A549 (cell line): ENCODE measurements at regions not wholly inside any gene's neighbourhood (a gene's known extent, or its start where the extent isn't known, plus 50 kb on each side); places are given as distances from the start of the nearest gene placed in this dataset.
"Not testable (repeated sequence)": the region's sequence is repeated elsewhere in the genome, so short reads cannot be mapped to it uniquely, and the experiment has no call there.

Experiments used
- ATAC-seq, 2 experiments: fragments of 200-7000 bp in 1 of 2; fragments of >200 bp in 1 of 2; cut with Nextera tagmentation in 1 of 2; cut with Tn5 transposase in 1 of 2; 3 replicates each; pipeline versions ENCODE4 v1.8.0 to v1.9.1; 2018 to 2020; ENCODE audit warnings: mild to moderate bottlenecking in 1 of 2, moderate library complexity in 1 of 2
- CTCF ChIA-PET: fragments of 300-600 bp; sonication (Branson Sonifier 250); formaldehyde crosslinking; extraction: SDS; loops from one replicate; lab custom pipeline; 2021; ENCODE audit warnings: antibody characterized with exemption, inconsistent platforms; lab: Yijun Ruan, JAX
- POLR2A ChIA-PET: fragments of 350-600 bp; formaldehyde crosslinking; extraction: SDS; loops from one replicate; lab custom pipeline; 2021; ENCODE audit warnings: antibody characterized with exemption, inconsistent platforms; lab: Yijun Ruan, JAX
- DNase-seq, 2 experiments: peaks; one replicate each; pipeline versions ENCODE4 v3.0.0 to v3.0.0-alpha.2; 2011 to 2016; ENCODE audit warnings: low read depth in 1 of 2, low spot score in 1 of 2
- FAIRE-seq: peaks from 2 replicates; lab custom pipeline; 2011; peaks lifted over from hg19 to GRCh38; lab: Jason Lieb, UNC
- H3K27ac ChIP-seq, 2 experiments: fragments of >200 bp; sonication (Bioruptor Twin); formaldehyde crosslinking; 3 replicates each; pipeline ENCODE4 v1.5.1; 2016 to 2017
- H3K4me1 ChIP-seq: fragments of >200 bp; sonication (Bioruptor Twin); formaldehyde crosslinking; 3 replicates; pipeline ENCODE4 v1.6.1; 2016
- H3K4me2 ChIP-seq: fragments of >200 bp; sonication (Bioruptor Twin); formaldehyde crosslinking; 3 replicates; pipeline ENCODE4 v1.6.1; 2016
- H3K4me3 ChIP-seq: fragments of >200 bp; sonication (Bioruptor Twin); formaldehyde crosslinking; 3 replicates; pipeline ENCODE4 v1.5.1; 2016
- H3K9me3 ChIP-seq: fragments of >200 bp; sonication (Bioruptor Twin); formaldehyde crosslinking; 3 replicates; pipeline ENCODE4 v1.6.1; 2016
- CBX2 ChIP-seq: fragments of 200-600 bp; sonication (generic); IDR thresholded peaks from 2 replicates; pipeline ENCODE4 v1.6.1; 2016; ENCODE audit warnings: low read depth, mild to moderate bottlenecking, borderline replicate concordance
- CHD4 ChIP-seq: fragments of 200-600 bp; sonication (generic); IDR thresholded peaks from 2 replicates; pipeline ENCODE4 v1.6.1; 2016; ENCODE audit warnings: antibody characterized with exemption, mild to moderate bottlenecking, borderline replicate concordance
- CTCF ChIP-seq: fragments of >200 bp; sonication (Bioruptor Twin); formaldehyde crosslinking; IDR thresholded peaks from 3 replicates; pipeline ENCODE4 v1.5.1; 2016
- EHF ChIP-seq: fragments of 250-450 bp; sonication (Bioruptor Pico); IDR thresholded peaks from 2 replicates; pipeline ENCODE4 v1.5.0; 2020; ENCODE audit warnings: mild to moderate bottlenecking
- EHMT2 ChIP-seq: fragments of 200-600 bp; sonication (generic); IDR thresholded peaks from 2 replicates; pipeline ENCODE4 v1.6.1; 2016; ENCODE audit warnings: antibody characterized with exemption, low read depth, mild to moderate bottlenecking, moderate library complexity
- FOSB ChIP-seq: fragments of 250-450 bp; sonication (Bioruptor Pico); IDR thresholded peaks from 2 replicates; pipeline ENCODE4 v1.5.0; 2020; ENCODE audit warnings: mild to moderate bottlenecking, moderate library complexity
- FOXS1 ChIP-seq: fragments of 250-450 bp; sonication (Bioruptor Pico); IDR thresholded peaks from 2 replicates; pipeline ENCODE4 v1.5.0; 2020; ENCODE audit warnings: mild to moderate bottlenecking, moderate library complexity
- HES2 ChIP-seq: fragments of >200 bp; sonication (Bioruptor Twin); formaldehyde crosslinking; IDR thresholded peaks from 2 replicates; pipeline ENCODE4 v1.6.1; 2016
- HMGXB4 ChIP-seq: fragments of 250-450 bp; sonication (Bioruptor Pico); IDR thresholded peaks from 2 replicates; pipeline ENCODE4 v1.5.0; 2021; ENCODE audit warnings: mild to moderate bottlenecking, moderate library complexity, borderline replicate concordance
- JUN ChIP-seq, 2 experiments: fragments of >200 bp; sonication (Bioruptor Twin); formaldehyde crosslinking; IDR thresholded peaks; 2 replicates in 1 of 2; 3 replicates in 1 of 2; pipeline ENCODE4 v1.6.1; 2016 to 2017
- KDM5A ChIP-seq: fragments of 200-600 bp; sonication (generic); IDR thresholded peaks from 2 replicates; pipeline ENCODE4 v1.6.1; 2016; ENCODE audit warnings: antibody characterized with exemption, mild to moderate bottlenecking
- MAFK ChIP-seq: fragments of 450-650 bp; IDR thresholded peaks from 2 replicates; pipeline ENCODE4 v1.6.1; 2014; ENCODE audit not compliant: partially characterized antibody
- MAZ ChIP-seq: fragments of 150-350 bp; IDR thresholded peaks from 2 replicates; pipeline ENCODE4 v1.6.1; 2014; ENCODE audit warnings: antibody characterized with exemption, low read depth, low read length, borderline replicate concordance
- MYC ChIP-seq: IDR thresholded peaks from 2 replicates; pipeline ENCODE4 v1.6.1; 2012; ENCODE audit warnings: mild to moderate bottlenecking, inconsistent platforms, low read length, improper control_type of control experiment, borderline replicate concordance
- NR3C1 ChIP-seq: fragments of >200 bp; sonication (Bioruptor Twin); formaldehyde crosslinking; IDR thresholded peaks from 3 replicates; pipeline ENCODE4 v1.6.1; 2017
- PBX3 ChIP-seq: IDR thresholded peaks from 2 replicates; pipeline ENCODE4 v1.6.1; 2012
- RAD21 ChIP-seq, 2 experiments: fragments of >200 bp in 1 of 2; sonication (Bioruptor Twin) in 1 of 2; formaldehyde crosslinking in 1 of 2; IDR thresholded peaks in 1 of 2; conservative IDR thresholded peaks in 1 of 2; 2 replicates in 1 of 2; 3 replicates in 1 of 2; pipeline ENCODE4 v1.6.1; 2012 to 2018; ENCODE audit warnings: inconsistent platforms in 1 of 2
- RARB ChIP-seq: fragments of 250-450 bp; sonication (Bioruptor Pico); IDR thresholded peaks from 2 replicates; pipeline ENCODE4 v1.8.0; 2021; ENCODE audit warnings: mild to moderate bottlenecking, moderate library complexity
- RFX5 ChIP-seq: fragments of 450-650 bp; IDR thresholded peaks from 2 replicates; pipeline ENCODE4 v1.7.1; 2014; ENCODE audit warnings: antibody characterized with exemption, mild to moderate bottlenecking, moderate library complexity
- RNF2 ChIP-seq: fragments of 200-600 bp; sonication (generic); IDR thresholded peaks from 2 replicates; pipeline ENCODE4 v1.6.1; 2016; ENCODE audit warnings: low read depth, mild to moderate bottlenecking, antibody characterized with exemption, moderate library complexity, borderline replicate concordance
- TP53 ChIP-seq: fragments of 250-450 bp; sonication (Bioruptor Pico); IDR thresholded peaks from 2 replicates; pipeline ENCODE4 v1.5.0; 2021; ENCODE audit warnings: mild to moderate bottlenecking, moderate library complexity
- ZC3H11A ChIP-seq: fragments of 450-650 bp; IDR thresholded peaks from 2 replicates; pipeline ENCODE4 v1.6.1; 2014; ENCODE audit warnings: antibody characterized with exemption, mild to moderate bottlenecking
- ZFP36 ChIP-seq: fragments of 450-650 bp; IDR thresholded peaks from 2 replicates; pipeline ENCODE4 v1.6.1; 2014; ENCODE audit warnings: borderline replicate concordance; ENCODE audit not compliant: partially characterized antibody
- WGBS: methylation state at CpG from one replicate; pipeline ENCODE4 v1.1.6; 2017; ENCODE audit errors: missing lambda C conversion rate; 5-methylcytosine and 5-hydroxymethylcytosine counted together

- no peak for TF ChIP-seq MAZ
- TF ChIP-seq MAFK, result no peak
- no peak for TF ChIP-seq FOXS1 (CRISPR knock-in tag)
- TF ChIP-seq ZC3H11A, result no peak
- TF ChIP-seq, all 56 proteins: peak for 0
These were observed 391.0 kb downstream of the CHSY3 start (continued) for GRCh38 chr5:130295235-130295634.

GRCh38 chr5:130294798-130295197 is 390.5 kb downstream of the CHSY3 start:
- ATAC-seq, H3K4me2 ChIP-seq, FAIRE-seq, CTCF ChIA-PET, H3K9me3 ChIP-seq, H3K27ac ChIP-seq, DNase-seq, H3K4me3 ChIP-seq, POLR2A ChIA-PET, H3K4me1 ChIP-seq: not testable (repeated sequence)
- 83% methylated on average over 3 of the region's 3 CpGs for WGBS

- Histone ChIP-seq H3K4me2 (no peak overlapping the region), H3K4me1 (no peaks in the 10 kb centered on the region), H3K27ac (no peak overlapping the region), H3K4me3 (no peak overlapping the region), H3K9me3 (no peaks in the 10 kb centered on the region)
- ATAC-seq (no peak), FAIRE-seq (no peak), DNase-seq (no peak)
- CTCF ChIA-PET, result no interaction called here
- POLR2A ChIA-PET, result no interaction called here
- TF ChIP-seq CHD4 (no peak), FOXS1 (CRISPR knock-in tag) (no peak), FOSB (no peak), ZFP36 (no peak), EHMT2 (no peak), JUN (IDR thresholded peaks at IDR 0.05) (no peak), HMGXB4 (CRISPR knock-in tag) (no peak), CTCF (no peak), RAD21 (conservative IDR thresholded peaks at IDR 0.05 in 1 of 2, IDR thresholded peaks at IDR 0.05 in 1 of 2) (no peak), EHF (CRISPR knock-in tag) (no peak), MYC (no peak), RFX5 (no peak), RNF2 (no peak), CBX2 (no peak), TP53 (CRISPR knock-in tag) (no peak), NR3C1 (no peak), HES2 (no peak), PBX3 (no peak), KDM5A (no peak), RARB (CRISPR knock-in tag) (no peak)
- WGBS, result 35% methylated on average over 2 of the region's 2 CpGs
These were observed 386.0 kb downstream of the CHSY3 start for GRCh38 chr5:130290219-130290618.
